IPS DF 4.7 (cell line): ENCODE measurements at regions not wholly inside any gene's neighbourhood (a gene's known extent, or its start where the extent isn't known, plus 50 kb on each side); places are given as distances from the start of the nearest gene placed in this dataset.
"Not testable (repeated sequence)": the region's sequence is repeated elsewhere in the genome, so short reads cannot be mapped to it uniquely, and the experiment has no call there.

Experiments
- DNase-seq: peaks from one replicate; pipeline ENCODE4 v3.0.0-alpha.2; 2013; ENCODE audit warnings: low spot score; ENCODE audit errors: extremely low read depth

GRCh38 chr2:107102176-107102575, 216.2 kb upstream of the ST6GAL2 start:
- DNase-seq: no peak

- no peak for DNase-seq
Measured at GRCh38 chr2:107107351-107107750, 221.4 kb upstream of the ST6GAL2 start.

- no peak for DNase-seq
Measured at GRCh38 chr2:107108556-107108955, 222.6 kb upstream of the ST6GAL2 start.

GRCh38 chr2:107111623-107112022, 225.7 kb upstream of the ST6GAL2 start:
- no peak for DNase-seq

GRCh38 chr2:107112561-107112960, 226.6 kb upstream of the ST6GAL2 start:
- no peak for DNase-seq

DNA sequence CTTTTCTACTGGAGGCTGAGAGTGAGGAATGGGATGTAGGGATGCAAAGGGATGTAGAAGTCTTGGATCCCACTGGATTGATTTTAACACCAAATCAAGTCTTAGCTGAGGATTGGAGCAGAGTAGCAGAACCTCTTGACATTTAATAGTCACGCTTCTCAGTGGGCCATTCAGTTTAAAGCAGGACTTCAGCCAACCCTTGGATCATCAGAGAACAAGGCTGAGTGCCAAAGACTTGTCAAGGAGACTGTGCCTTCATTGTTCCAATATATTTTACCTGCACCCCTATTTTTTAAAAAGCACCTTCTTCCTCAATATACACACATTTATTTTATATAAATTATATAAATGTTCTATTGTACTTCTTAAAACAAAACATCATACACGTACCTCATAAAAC, 242.4 kb upstream of the ST6GAL2 start:
- no peak for DNase-seq

- DNase-seq: no peak
Measured at GRCh38 chr2:107132070-107132469, 246.1 kb upstream of the ST6GAL2 start.

GRCh38 chr2:107132746-107133145, 246.8 kb upstream of the ST6GAL2 start:
- DNase-seq: no peak

DNA sequence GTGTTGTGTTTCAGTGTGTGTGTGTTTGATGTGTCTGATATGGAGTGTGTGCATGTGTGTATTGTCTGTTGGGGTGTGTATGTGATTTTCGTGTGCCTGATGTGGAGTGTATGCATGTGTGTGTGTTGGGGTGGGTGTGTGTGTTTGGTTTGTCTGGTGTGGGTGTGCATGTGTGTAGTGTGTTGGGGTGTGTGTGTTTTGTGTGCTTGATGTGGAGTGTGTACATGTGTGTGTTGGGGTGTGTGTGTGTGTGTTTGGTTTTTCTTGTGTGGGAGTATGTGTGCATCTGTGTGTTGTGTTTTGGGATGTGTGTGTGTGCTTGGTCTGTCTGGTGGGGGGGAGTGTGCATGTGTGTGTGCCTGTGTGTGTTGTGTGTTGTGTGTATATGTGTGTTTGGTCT, 247.4 kb upstream of the ST6GAL2 start:
- no peak for DNase-seq

GRCh38 chr2:107136733-107137132, 250.8 kb upstream of the ST6GAL2 start:
- no peak for DNase-seq

GRCh38 chr2:107137706-107138105, 251.7 kb upstream of the ST6GAL2 start:
- no peak for DNase-seq

DNA sequence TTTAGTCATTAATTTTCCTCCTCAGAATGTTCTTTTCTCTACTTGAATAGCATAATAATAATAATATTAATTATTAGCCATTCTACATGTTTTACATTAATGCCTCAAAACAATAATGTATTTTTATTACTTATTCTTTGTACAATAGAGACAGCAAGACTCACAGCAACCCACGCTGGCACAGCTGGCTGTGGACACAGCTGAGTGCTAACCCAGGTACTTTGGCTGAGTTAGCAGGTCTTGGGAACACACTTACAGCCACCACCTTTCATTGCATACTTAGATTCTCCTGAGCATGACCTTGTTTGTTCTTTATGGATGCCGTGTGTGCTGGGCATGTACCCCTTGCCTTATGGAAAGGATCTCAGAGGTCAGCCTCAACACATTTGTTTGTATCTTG, 260.2 kb upstream of the ST6GAL2 start:
- DNase-seq: no peak

- DNase-seq: not testable (repeated sequence)
Measured at GRCh38 chr2:107146645-107147044, 260.7 kb upstream of the ST6GAL2 start.

GRCh38 chr2:107148055-107148454, 262.1 kb upstream of the ST6GAL2 start:
- no peak for DNase-seq

DNA sequence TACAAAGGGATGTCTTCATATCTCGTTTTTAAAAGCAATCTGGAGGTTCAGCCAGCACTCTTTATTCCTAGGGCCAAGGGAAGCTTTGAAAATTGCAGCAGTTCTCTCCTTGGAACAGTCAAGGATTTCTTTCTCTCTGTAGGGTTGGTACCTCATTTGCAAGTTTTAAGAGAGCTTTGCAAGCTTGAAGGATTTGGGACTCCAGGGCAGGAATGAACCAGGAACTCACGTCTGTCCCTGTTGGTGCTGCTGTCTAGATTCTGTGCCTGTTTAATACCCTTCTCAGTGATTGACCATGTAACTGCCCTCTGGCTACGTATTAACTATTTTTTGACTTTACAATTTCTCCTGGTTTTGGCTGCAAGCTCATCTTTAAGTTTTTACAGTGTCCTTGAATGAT, 262.5 kb upstream of the ST6GAL2 start:
- DNase-seq: no peak

GRCh38 chr2:107160640-107161239, 274.8 kb upstream of the ST6GAL2 start:
- no peak for DNase-seq

- no peak for DNase-seq
Measured at GRCh38 chr2:107168141-107168540, 282.2 kb upstream of the ST6GAL2 start.

DNA sequence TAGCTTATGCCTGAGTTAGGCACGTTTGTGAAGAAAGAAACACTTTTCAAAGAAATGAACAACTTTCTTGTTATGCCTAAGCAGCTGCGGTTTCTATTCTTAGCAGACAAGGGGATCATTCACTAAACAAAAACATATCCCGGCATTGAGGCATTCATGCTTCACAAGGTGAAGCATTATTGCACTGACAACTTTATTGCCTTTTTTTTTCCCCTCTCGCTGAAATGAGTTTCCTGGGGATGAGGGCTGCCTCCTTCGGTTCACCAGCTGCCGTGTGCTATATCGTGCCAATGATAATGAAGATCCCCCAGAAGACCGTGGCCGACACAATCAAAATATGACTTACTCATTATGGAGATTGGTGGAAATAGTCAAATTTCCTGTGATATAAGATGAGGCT, 288.2 kb upstream of the ST6GAL2 start:
- DNase-seq: no peak

GRCh38 chr2:107182981-107183380, 297.0 kb upstream of the ST6GAL2 start:
- no peak for DNase-seq

DNA sequence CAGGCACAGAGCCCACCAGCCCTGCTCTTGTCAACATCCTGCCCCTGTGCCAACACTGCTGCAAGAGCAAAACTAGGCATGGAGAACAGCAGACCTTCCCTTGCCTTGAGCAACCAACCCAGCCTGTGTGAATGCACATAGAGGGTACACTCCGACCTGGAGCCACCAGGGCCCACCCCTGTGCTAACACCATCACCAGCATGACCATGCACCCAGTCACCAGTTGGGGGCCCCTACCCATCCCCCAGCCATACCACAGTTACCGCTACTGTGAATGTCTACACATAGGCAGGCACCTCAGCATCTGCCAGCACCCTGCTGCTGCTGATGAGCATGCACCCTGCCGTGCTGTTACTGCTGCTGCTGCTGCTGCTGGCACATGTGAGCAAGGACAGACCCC, 301.9 kb upstream of the ST6GAL2 start:
- DNase-seq: no peak

DNA sequence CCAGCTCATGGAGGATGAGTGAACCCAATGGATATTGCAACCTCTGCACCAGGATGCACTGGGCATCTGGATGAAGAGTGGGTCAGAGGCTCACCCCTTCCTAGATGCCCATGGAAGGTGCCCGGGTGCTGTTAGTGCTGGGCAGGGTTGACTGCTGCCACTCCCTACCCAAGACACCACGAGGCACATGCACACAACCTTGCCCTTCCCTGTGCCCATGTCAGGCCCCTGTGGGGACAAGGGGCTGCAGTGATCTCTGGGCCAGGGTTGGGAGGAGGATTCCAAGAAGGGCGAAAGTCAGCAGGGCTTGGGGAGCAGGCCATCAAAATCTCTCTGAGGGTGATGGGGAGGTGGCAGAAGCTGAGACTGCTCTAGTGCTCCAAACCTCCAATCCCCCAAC, 309.7 kb upstream of the ST6GAL2 start:
- no peak for DNase-seq

- no peak for DNase-seq
Measured at GRCh38 chr2:107197594-107198294, 311.8 kb upstream of the ST6GAL2 start.

DNA sequence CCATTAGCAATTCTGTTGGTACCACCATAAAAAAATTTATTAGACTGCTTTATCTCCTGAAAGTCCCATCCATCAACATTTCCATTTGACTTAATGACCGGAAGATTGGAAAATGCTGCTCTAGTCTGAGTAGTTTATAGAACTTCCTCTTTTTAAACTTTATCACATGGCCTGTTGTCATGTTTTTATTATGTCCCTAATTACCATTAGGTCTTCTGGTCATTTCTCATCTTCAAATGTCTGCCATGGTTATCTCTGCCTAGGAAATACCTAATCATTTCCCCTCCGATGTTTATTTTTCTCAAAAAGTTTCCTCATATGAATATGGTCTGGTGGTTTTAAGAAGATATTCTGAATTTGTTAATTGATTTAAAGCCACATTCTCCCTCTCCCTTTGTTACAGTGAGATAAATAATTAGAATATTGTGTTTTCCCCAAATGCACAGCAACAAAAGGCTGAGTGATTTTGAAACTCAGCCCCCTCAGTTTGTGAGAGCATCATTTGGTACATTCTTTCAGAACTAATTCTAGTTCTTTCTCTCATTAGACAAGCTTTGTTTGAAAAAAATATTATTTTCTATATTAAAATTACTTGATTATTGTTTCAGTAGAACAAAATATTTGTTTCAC, 317.1 kb upstream of the ST6GAL2 start:
- DNase-seq: no peak
